WTC11 (cell line): ENCODE measurements at regions not wholly inside any gene's neighbourhood (a gene's known extent, or its start where the extent isn't known, plus 50 kb on each side); places are given as distances from the start of the nearest gene placed in this dataset.

Source experiments
- CREM ChIP-seq: sonication (generic); formaldehyde crosslinking; IDR thresholded peaks from 2 replicates; pipeline ENCODE4 v1.8.1; 2022; ENCODE audit warnings: mild to moderate bottlenecking, missing genetic modification reagents, moderate library complexity
- CTCF ChIP-seq: fragments of 200-600 bp; IDR thresholded peaks from 2 replicates; pipeline ENCODE4 v1.8.0; 2022; ENCODE audit warnings: antibody characterized with exemption
- GTF2I ChIP-seq: fragments of 250-450 bp; sonication (Bioruptor Pico); conservative IDR thresholded peaks from 2 replicates; pipeline ENCODE4 v1.4.0; 2021; ENCODE audit warnings: mild to moderate bottlenecking
- MAX ChIP-seq: sonication (generic); formaldehyde crosslinking; IDR thresholded peaks from 2 replicates; pipeline ENCODE4 v1.8.0; 2022; ENCODE audit warnings: mild to moderate bottlenecking, missing genetic modification reagents
- NR2C2 ChIP-seq: sonication (generic); formaldehyde crosslinking; IDR thresholded peaks from 2 replicates; pipeline ENCODE4 v1.8.0; 2022; ENCODE audit warnings: mild to moderate bottlenecking, missing genetic modification reagents
- SMAD3 ChIP-seq: sonication (generic); formaldehyde crosslinking; IDR thresholded peaks from 2 replicates; pipeline ENCODE4 v1.8.0; 2022; ENCODE audit warnings: missing genetic modification reagents, mild to moderate bottlenecking, borderline replicate concordance
- SP1 ChIP-seq: sonication (generic); formaldehyde crosslinking; conservative IDR thresholded peaks from 2 replicates; pipeline ENCODE4 v1.8.1; 2022; ENCODE audit warnings: missing genetic modification reagents
- ZNF121 ChIP-seq: sonication (generic); formaldehyde crosslinking; IDR thresholded peaks from 2 replicates; pipeline ENCODE4 v1.8.0; 2023; ENCODE audit warnings: missing genetic modification reagents
- ZNF512 ChIP-seq: sonication (generic); formaldehyde crosslinking; IDR thresholded peaks from 2 replicates; pipeline ENCODE4 v1.8.1; 2022; ENCODE audit warnings: missing genetic modification reagents, borderline replicate concordance
- TF ChIP-seq, protein P1 (sequence below): sonication (generic); formaldehyde crosslinking; conservative IDR thresholded peaks from 2 replicates; pipeline ENCODE4 v1.8.1; 2023; ENCODE audit warnings: mild to moderate bottlenecking, low read depth, missing genetic modification reagents, moderate library complexity
- TF ChIP-seq, protein P2 (sequence below): sonication (generic); formaldehyde crosslinking; IDR thresholded peaks from 2 replicates; pipeline ENCODE4 v1.8.0; 2022; ENCODE audit warnings: mild to moderate bottlenecking, missing genetic modification reagents
- TF ChIP-seq, protein P3 (sequence below): sonication (generic); formaldehyde crosslinking; IDR thresholded peaks from 2 replicates; pipeline ENCODE4 v1.8.0; 2023; ENCODE audit warnings: missing genetic modification reagents, mild to moderate bottlenecking, borderline replicate concordance

DNA sequence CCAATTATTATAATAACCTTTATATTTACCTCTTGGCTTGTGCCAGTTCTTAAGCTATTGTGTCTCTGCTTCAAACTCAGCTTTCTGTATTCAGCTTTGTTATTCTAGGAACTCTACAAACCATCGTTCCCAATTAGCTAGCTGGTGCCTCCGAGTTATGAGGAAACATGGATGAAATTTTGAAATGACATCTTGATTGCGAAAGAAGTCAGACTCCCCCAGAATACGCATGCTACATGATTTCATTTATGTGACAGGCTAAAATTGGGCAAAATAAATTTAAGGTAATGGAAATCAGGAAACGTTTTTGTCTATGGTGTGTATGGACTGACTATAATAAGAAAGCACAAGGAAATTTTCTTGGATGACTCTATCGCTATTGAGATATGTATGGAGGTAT is 256.8 kb upstream of the NCAM2 start:
- TF ChIP-seq, protein P1, sequence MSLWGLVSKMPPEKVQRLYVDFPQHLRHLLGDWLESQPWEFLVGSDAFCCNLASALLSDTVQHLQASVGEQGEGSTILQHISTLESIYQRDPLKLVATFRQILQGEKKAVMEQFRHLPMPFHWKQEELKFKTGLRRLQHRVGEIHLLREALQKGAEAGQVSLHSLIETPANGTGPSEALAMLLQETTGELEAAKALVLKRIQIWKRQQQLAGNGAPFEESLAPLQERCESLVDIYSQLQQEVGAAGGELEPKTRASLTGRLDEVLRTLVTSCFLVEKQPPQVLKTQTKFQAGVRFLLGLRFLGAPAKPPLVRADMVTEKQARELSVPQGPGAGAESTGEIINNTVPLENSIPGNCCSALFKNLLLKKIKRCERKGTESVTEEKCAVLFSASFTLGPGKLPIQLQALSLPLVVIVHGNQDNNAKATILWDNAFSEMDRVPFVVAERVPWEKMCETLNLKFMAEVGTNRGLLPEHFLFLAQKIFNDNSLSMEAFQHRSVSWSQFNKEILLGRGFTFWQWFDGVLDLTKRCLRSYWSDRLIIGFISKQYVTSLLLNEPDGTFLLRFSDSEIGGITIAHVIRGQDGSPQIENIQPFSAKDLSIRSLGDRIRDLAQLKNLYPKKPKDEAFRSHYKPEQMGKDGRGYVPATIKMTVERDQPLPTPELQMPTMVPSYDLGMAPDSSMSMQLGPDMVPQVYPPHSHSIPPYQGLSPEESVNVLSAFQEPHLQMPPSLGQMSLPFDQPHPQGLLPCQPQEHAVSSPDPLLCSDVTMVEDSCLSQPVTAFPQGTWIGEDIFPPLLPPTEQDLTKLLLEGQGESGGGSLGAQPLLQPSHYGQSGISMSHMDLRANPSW (CRISPR knock-in tag), result no peak
- TF ChIP-seq CTCF, result no peak
- TF ChIP-seq ZNF512 (CRISPR knock-in tag), result no peak
- TF ChIP-seq CREM (CRISPR knock-in tag), result no peak
- no peak for TF ChIP-seq NR2C2
- TF ChIP-seq GTF2I (CRISPR knock-in tag), result no peak
- TF ChIP-seq MAX, result no peak
- TF ChIP-seq, protein P2, sequence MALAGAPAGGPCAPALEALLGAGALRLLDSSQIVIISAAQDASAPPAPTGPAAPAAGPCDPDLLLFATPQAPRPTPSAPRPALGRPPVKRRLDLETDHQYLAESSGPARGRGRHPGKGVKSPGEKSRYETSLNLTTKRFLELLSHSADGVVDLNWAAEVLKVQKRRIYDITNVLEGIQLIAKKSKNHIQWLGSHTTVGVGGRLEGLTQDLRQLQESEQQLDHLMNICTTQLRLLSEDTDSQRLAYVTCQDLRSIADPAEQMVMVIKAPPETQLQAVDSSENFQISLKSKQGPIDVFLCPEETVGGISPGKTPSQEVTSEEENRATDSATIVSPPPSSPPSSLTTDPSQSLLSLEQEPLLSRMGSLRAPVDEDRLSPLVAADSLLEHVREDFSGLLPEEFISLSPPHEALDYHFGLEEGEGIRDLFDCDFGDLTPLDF (CRISPR knock-in tag), result no peak
- no peak for TF ChIP-seq ZNF121
- TF ChIP-seq SP1 (CRISPR knock-in tag), result no peak
- TF ChIP-seq, protein P3, sequence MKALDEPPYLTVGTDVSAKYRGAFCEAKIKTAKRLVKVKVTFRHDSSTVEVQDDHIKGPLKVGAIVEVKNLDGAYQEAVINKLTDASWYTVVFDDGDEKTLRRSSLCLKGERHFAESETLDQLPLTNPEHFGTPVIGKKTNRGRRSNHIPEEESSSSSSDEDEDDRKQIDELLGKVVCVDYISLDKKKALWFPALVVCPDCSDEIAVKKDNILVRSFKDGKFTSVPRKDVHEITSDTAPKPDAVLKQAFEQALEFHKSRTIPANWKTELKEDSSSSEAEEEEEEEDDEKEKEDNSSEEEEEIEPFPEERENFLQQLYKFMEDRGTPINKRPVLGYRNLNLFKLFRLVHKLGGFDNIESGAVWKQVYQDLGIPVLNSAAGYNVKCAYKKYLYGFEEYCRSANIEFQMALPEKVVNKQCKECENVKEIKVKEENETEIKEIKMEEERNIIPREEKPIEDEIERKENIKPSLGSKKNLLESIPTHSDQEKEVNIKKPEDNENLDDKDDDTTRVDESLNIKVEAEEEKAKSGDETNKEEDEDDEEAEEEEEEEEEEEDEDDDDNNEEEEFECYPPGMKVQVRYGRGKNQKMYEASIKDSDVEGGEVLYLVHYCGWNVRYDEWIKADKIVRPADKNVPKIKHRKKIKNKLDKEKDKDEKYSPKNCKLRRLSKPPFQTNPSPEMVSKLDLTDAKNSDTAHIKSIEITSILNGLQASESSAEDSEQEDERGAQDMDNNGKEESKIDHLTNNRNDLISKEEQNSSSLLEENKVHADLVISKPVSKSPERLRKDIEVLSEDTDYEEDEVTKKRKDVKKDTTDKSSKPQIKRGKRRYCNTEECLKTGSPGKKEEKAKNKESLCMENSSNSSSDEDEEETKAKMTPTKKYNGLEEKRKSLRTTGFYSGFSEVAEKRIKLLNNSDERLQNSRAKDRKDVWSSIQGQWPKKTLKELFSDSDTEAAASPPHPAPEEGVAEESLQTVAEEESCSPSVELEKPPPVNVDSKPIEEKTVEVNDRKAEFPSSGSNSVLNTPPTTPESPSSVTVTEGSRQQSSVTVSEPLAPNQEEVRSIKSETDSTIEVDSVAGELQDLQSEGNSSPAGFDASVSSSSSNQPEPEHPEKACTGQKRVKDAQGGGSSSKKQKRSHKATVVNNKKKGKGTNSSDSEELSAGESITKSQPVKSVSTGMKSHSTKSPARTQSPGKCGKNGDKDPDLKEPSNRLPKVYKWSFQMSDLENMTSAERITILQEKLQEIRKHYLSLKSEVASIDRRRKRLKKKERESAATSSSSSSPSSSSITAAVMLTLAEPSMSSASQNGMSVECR, result no peak
- no peak for TF ChIP-seq SMAD3
